ENCODE measurements at regions not wholly inside any gene's neighbourhood (a gene's known extent, or its start where the extent isn't known, plus 50 kb on each side); places are given as distances from the start of the nearest gene placed in this dataset.
"Not testable (repeated sequence)": the region's sequence is repeated elsewhere in the genome, so short reads cannot be mapped to it uniquely, and the experiment has no call there.

- TF ChIP-seq, protein P1, sequence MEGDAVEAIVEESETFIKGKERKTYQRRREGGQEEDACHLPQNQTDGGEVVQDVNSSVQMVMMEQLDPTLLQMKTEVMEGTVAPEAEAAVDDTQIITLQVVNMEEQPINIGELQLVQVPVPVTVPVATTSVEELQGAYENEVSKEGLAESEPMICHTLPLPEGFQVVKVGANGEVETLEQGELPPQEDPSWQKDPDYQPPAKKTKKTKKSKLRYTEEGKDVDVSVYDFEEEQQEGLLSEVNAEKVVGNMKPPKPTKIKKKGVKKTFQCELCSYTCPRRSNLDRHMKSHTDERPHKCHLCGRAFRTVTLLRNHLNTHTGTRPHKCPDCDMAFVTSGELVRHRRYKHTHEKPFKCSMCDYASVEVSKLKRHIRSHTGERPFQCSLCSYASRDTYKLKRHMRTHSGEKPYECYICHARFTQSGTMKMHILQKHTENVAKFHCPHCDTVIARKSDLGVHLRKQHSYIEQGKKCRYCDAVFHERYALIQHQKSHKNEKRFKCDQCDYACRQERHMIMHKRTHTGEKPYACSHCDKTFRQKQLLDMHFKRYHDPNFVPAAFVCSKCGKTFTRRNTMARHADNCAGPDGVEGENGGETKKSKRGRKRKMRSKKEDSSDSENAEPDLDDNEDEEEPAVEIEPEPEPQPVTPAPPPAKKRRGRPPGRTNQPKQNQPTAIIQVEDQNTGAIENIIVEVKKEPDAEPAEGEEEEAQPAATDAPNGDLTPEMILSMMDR (IDR thresholded peaks at IDR 0.05): not testable (repeated sequence)
- TF ChIP-seq HDAC2 (IDR thresholded peaks at IDR 0.05); POLR2A (IDR thresholded peaks at IDR 0.05; ENCODE audit: low read length); MYC (IDR thresholded peaks at IDR 0.05; ENCODE audit: borderline replicate concordance, low read length); GATA3 (IDR thresholded peaks at IDR 0.05; ENCODE audit: borderline replicate concordance); TP53 (CRISPR knock-in tag; IDR thresholded peaks at IDR 0.05); MAFK (IDR thresholded peaks at IDR 0.05; ENCODE audit: partially characterized antibody); EP300 (IDR thresholded peaks at IDR 0.05); CHD4 (IDR thresholded peaks at IDR 0.05; ENCODE audit: borderline replicate concordance); RNF2 (IDR thresholded peaks at IDR 0.05; ENCODE audit: borderline replicate concordance, low read depth): not testable (repeated sequence)
- TF ChIP-seq, protein P2, sequence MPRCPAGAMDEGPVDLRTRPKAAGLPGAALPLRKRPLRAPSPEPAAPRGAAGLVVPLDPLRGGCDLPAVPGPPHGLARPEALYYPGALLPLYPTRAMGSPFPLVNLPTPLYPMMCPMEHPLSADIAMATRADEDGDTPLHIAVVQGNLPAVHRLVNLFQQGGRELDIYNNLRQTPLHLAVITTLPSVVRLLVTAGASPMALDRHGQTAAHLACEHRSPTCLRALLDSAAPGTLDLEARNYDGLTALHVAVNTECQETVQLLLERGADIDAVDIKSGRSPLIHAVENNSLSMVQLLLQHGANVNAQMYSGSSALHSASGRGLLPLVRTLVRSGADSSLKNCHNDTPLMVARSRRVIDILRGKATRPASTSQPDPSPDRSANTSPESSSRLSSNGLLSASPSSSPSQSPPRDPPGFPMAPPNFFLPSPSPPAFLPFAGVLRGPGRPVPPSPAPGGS (IDR thresholded peaks at IDR 0.05): not testable (repeated sequence)
- TF ChIP-seq, protein P3, sequence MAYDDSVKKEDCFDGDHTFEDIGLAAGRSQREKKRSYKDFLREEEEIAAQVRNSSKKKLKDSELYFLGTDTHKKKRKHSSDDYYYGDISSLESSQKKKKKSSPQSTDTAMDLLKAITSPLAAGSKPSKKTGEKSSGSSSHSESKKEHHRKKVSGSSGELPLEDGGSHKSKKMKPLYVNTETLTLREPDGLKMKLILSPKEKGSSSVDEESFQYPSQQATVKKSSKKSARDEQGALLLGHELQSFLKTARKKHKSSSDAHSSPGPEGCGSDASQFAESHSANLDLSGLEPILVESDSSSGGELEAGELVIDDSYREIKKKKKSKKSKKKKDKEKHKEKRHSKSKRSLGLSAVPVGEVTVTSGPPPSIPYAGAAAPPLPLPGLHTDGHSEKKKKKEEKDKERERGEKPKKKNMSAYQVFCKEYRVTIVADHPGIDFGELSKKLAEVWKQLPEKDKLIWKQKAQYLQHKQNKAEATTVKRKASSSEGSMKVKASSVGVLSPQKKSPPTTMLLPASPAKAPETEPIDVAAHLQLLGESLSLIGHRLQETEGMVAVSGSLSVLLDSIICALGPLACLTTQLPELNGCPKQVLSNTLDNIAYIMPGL (CRISPR knock-in tag; IDR thresholded peaks at IDR 0.05; ENCODE audit: borderline replicate concordance): not testable (repeated sequence)
These were observed 125.7 kb downstream of the CDRT15L2 start for GRCh38 chr17:20705186-20705585.

Data from A549 (cell line).